HG02623 (cell line): ENCODE measurements at regions not wholly inside any gene's neighbourhood (a gene's known extent, or its start where the extent isn't known, plus 50 kb on each side); places are given as distances from the start of the nearest gene placed in this dataset.
"Not testable (repeated sequence)": the region's sequence is repeated elsewhere in the genome, so short reads cannot be mapped to it uniquely, and the experiment has no call there.

Source experiments
- ATAC-seq: cut with Tn5 transposase; IDR thresholded peaks from one replicate; pipeline ENCODE4 v1.9.1; 2021; ENCODE audit warnings: moderate library complexity; ENCODE audit not compliant: unreplicated experiment

GRCh38 chr17:53100126-53100525 lies 722.6 kb upstream of the KIF2B start:
- ATAC-seq = no peak

GRCh38 chr17:53093391-53093790 lies 729.3 kb upstream of the KIF2B start:
- no peak for ATAC-seq

- ATAC-seq = no peak
Measured at GRCh38 chr17:53092072-53092471, 730.7 kb upstream of the KIF2B start.

DNA sequence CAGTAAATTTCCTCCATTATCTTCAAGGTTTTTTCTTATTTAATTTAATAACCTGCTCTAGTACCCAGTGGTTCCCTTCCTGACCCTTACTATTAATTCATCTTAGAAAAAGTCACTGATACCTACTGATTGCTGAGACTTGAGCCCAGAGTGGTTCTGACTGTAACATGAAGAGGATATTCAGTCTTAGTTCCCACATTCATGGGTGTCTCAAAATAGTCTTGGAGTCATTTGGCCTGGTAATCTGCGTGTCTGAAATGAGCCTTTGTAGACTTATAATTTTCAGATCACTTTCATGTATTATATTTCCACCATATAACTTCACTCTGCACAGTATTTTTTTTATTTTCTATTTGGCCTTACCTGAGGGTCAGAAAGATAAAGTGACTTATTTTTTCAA lies 732.0 kb upstream of the KIF2B start:
- no peak for ATAC-seq

DNA sequence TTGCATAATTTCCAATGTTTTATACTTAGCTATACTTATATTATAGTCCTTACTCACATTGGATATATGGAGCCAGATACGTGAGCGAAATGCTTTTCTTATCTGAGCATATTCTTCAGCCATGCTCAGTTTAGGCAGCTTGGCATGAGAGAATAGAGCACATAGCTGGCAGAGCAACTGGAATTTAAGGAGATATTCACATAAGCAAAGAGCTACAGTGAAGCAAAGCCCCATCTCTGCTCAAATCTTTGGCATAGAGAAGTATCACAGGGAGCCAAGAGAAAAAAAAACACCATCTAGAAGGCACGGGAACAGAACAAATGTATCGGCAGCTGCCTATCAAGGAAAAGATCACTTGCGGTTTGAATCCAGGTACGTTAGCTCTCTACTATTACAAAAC lies 734.2 kb upstream of the KIF2B start:
- ATAC-seq = no peak

- ATAC-seq = no peak
Measured at GRCh38 chr17:53061446-53061845, 761.3 kb upstream of the KIF2B start.

DNA sequence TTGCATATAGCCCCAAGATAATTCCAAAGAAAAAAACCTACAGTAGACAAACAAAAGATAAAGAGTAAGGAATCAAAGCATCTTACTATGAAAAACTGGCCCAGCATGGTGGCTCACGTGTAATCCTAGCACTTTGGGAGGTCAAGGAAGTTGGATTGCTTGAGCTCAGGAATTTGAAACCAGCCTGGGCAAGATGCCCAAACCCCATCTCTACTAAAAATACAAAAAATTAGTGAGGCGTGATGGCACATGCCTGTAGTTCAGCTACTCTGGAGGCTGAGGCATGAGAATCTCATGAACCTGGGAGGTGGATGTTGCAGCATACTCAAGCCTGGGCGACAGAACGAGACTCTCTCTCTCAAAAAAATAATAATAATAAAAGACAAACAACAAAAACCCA lies 764.7 kb upstream of the KIF2B start:
- ATAC-seq = no peak

DNA sequence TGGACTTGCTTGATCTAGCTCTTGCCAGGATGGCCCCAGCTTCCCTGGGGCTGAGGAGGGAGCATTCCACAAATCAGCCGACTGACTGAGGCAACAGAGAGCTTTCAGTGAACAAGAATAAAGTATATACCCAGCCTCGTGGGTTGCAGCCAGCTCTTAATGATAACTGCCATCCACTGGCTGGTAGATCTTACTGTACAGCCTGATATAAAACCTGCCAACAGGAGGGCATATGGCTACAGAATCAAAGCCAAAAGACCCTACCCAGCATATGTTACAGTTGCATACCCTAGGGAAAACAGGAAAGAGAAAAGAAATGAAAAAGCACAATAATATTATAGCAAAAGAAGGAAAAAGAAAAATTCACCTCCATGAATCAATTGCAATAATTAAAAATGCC lies 775.9 kb upstream of the KIF2B start:
- no peak for ATAC-seq

DNA sequence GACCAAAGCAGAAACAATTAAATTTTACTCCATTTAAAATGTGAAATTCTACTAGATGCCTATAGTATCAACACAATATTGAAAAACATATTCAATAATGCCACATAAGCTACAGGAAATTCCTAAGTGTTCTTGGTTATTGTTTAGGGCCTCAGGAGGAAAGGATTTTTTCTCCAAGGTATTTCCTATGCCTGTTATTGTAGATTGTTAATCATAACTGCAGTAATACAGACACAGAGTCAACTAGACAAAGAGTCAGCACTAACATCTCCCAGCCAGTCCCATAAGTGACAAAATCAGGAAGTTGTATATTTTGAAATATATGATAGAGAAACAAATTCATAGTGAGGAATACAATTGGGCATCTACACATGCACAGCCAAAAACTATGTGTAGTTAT lies 782.7 kb upstream of the KIF2B start:
- ATAC-seq = no peak

GRCh38 chr17:53033297-53033696 lies 789.4 kb upstream of the KIF2B start:
- no peak for ATAC-seq

- no peak for ATAC-seq
Measured at GRCh38 chr17:53032861-53033271, 789.9 kb upstream of the KIF2B start.

- no peak for ATAC-seq
Measured at GRCh38 chr17:53017227-53017626, 805.5 kb upstream of the KIF2B start.

DNA sequence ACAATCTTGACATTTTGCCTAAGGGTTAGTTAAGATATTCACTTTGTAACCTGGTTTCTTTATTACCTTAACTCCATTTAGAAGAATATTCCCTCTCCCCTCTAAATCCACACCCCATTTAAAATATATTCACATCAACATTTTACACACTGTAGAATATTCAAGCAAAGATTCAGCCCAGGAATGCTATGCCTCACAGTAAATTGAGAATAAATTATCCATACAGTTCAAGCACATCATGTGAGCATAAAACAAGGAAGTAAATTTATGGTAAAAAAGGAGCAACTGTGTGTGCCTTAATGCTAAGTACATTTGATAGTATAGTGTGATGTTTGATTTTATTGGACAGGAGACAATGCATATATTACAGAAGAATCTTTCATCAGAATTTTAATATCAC lies 806.6 kb upstream of the KIF2B start:
- ATAC-seq = no peak

- no peak for ATAC-seq
Measured at GRCh38 chr17:53012364-53012763, 810.4 kb upstream of the KIF2B start.

GRCh38 chr17:53006006-53006405 lies 816.7 kb upstream of the KIF2B start:
- no peak for ATAC-seq

- no peak for ATAC-seq
Measured at GRCh38 chr17:53004902-53005301, 817.8 kb upstream of the KIF2B start.

DNA sequence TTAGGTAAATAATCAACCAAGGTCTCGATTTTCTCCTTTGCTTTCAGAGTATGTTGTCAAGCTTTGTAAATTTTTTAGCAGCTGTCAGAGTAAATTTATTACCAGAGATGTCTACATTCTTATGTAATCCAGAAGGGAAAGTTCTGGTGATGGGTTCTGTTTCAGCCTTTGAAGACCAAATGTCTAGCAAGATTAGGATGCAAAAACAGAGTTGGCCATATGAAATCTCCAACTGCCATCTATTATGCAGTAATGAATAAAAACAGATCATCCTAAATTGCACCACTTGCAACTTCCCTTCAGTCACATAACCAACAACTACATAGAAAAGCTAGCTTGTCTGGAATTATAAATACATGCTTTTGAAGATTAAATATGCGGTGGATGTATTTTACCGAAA lies 826.8 kb upstream of the KIF2B start:
- no peak for ATAC-seq

GRCh38 chr17:52995147-52995546 lies 827.6 kb upstream of the KIF2B start:
- no peak for ATAC-seq

GRCh38 chr17:52986056-52986662 lies 827.6 kb upstream of the CA10 start:
- ATAC-seq = no peak

GRCh38 chr17:52982331-52982730 lies 823.8 kb upstream of the CA10 start:
- no peak for ATAC-seq

GRCh38 chr17:52979921-52980320 lies 821.4 kb upstream of the CA10 start:
- no peak for ATAC-seq

DNA sequence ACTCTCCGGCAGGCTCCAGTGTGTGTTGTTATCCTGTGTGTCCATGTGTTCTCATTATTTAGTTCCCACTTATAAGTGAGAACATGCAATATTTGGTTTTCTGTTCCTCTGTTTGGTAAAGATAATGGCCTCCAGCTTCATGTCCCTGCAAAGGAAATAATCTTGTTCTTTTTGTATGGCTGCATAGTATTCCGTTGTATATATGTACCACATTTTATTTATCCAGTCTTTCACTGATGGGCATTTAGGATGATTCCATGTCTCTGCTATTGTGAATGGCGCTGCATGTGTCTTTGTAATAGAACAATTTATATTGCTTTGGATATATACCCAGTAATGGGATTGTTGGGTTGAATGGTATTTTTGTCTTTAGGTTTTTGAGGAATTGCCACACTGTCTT lies 807.3 kb upstream of the CA10 start:
- no peak for ATAC-seq

GRCh38 chr17:52961751-52962150 lies 803.2 kb upstream of the CA10 start:
- not testable (repeated sequence) for ATAC-seq

DNA sequence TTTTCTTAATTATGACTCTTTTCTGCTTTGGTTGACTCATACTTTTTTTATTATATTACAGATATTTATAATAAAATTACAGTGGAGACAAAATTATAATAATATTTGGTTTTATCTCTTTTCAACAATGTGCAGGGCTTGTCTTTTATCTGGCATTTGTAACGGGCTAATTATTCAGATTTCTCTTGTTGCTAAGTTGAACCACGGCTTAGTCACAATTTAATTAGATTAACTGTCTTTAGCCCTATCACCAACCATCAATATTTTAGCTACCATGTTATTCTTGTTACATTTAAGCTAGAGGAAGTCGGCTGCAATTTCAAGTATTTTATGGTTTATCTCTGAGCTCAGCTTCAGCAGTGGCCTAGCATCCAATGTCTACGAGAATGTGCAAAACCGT lies 798.9 kb upstream of the CA10 start:
- ATAC-seq = no peak
